Naive thymus-derived CD8-positive, alpha-beta T cell (primary cell): ENCODE measurements at regions not wholly inside any gene's neighbourhood (a gene's known extent, or its start where the extent isn't known, plus 50 kb on each side); places are given as distances from the start of the nearest gene placed in this dataset.
A peak's percentile ranks its signal among the peaks of the same experiment; 100 is the strongest.

Experiments
- ATAC-seq, 2 donors: fragments of 150-1000 bp; cut with Tn5 transposase in 1 of 2; sonication (Bioruptor Pico), chemical (Tn5 transposase) in 1 of 2; 1 replicate in 1 of 2; 2 replicates in 1 of 2; pipeline ENCODE4 v1.10.0; 2021; ENCODE audit warnings: mild to moderate bottlenecking in 2 of 2, moderate library complexity in 2 of 2
- POLR2A ChIA-PET: fragments of 350-600 bp; sonication (Branson Sonifier 250); formaldehyde crosslinking; loops from one replicate; lab custom pipeline; 2021; ENCODE audit warnings: antibody characterized with exemption; lab: Charles Lee
- DNase-seq, 10 donors: peaks; one replicate each; pipeline versions ENCODE4 v3.0.0 to v3.0.0-alpha.2; 2020 to 2022
- H3K27ac Mint-ChIP-seq, 10 donors: one replicate each; pipeline ENCODE4 v1.8.0; 2020 to 2022; ENCODE audit warnings: mild to moderate bottlenecking in 10 of 10, mixed read lengths in 10 of 10, moderate library complexity in 4 of 10, inconsistent platforms in 1 of 10
- H3K27me3 Mint-ChIP-seq, 5 donors: one replicate each; pipeline ENCODE4 v1.8.0; 2021 to 2022; ENCODE audit warnings: mixed read lengths in 5 of 5
- H3K36me3 Mint-ChIP-seq, 3 donors: one replicate each; pipeline ENCODE4 v1.8.0; 2020 to 2022; ENCODE audit warnings: mixed read lengths in 3 of 3, mild to moderate bottlenecking in 2 of 3, inconsistent platforms in 1 of 3
- H3K4me1 Mint-ChIP-seq, 4 donors: one replicate each; pipeline ENCODE4 v1.8.0; 2021 to 2022; ENCODE audit warnings: mixed read lengths in 4 of 4
- H3K4me3 Mint-ChIP-seq, 10 donors: one replicate each; pipeline ENCODE4 v1.8.0; 2020 to 2022; ENCODE audit warnings: mild to moderate bottlenecking in 10 of 10, mixed read lengths in 10 of 10, moderate library complexity in 6 of 10, inconsistent platforms in 1 of 10
- H3K9me3 Mint-ChIP-seq, 9 donors: one replicate each; pipeline ENCODE4 v1.8.0; 2020 to 2022; ENCODE audit warnings: mixed read lengths in 9 of 9, mild to moderate bottlenecking in 3 of 9, inconsistent platforms in 1 of 9, moderate library complexity in 1 of 9

- Mint-ChIP-seq H3K36me3 (no peaks in the 10 kb centered on the region), H3K27ac (no peak overlapping the region), H3K27me3 (peaks cover 3 to 12% (median 5%) of the 10 kb centered on the region in 5 donors), H3K4me1 (no peaks in the 10 kb centered on the region), H3K4me3 (no peak overlapping the region), H3K9me3 (peaks cover 0 to 9% (median 0%) of the 10 kb centered on the region in 9 donors)
- no peak for DNase-seq
- no peak for ATAC-seq
- POLR2A ChIA-PET, result no interaction called here
Measured at GRCh38 chr15:92565351-92566125, 90.0 kb downstream of the FAM174B start.

DNA sequence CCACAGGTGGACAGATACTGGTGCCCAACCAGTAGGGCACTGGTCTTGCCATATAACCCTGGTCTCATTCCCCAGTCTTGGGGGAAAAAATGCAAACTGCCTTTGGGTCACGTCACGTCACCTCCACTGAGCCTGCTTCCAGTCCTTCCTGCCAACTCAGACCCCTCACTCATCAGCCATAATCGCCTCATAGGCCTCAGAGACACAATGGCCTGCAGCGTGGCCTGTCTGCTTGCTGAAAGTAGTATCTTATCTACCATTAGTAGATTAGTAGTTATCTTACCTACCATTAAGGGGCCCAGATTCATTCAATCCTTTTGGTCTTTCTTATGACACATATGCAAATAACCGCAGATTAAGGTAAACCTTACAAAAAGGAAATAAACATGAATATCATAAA is 93.8 kb downstream of the FAM174B start:
- POLR2A ChIA-PET, result no interaction called here

DNA sequence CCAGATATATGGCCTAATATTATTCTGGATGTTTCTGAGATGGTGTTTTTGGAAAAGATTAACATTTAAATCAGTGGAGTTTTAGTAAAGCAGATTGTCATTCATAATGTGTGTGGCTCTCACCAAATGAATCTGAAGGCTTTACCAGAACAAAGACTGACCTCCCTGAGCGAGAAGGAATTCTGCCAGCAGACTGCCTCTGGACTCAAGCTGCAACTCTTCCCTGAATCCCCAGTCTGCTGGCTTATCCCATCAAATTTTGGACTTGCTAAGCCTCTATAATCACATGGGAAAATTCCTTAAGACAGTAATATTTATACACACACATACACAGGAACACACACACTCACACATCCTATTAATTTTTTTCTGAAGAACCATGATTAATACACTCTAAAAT is 102.3 kb downstream of the FAM174B start:
- Mint-ChIP-seq H3K4me3 (no peak overlapping the region), H3K9me3 (peaks cover 0 to 10% (median 2%) of the 10 kb centered on the region in 9 donors), H3K27me3 (peaks cover 14 to 52% (median 30%) of the 10 kb centered on the region in 5 donors), H3K4me1 (no peaks in the 10 kb centered on the region), H3K36me3 (peaks cover 0 to 8% (median 0%) of the 10 kb centered on the region in 3 donors), H3K27ac (no peak overlapping the region)
- POLR2A ChIA-PET, result no interaction called here
- no peak for DNase-seq
- no peak for ATAC-seq

More for the DNA sequence above, 93.8 kb downstream of the FAM174B start:
- Mint-ChIP-seq H3K4me1 (no peaks in the 10 kb centered on the region), H3K9me3 (peaks cover 0 to 7% (median 0%) of the 10 kb centered on the region in 9 donors), H3K4me3 (no peak overlapping the region), H3K36me3 (no peaks in the 10 kb centered on the region), H3K27me3 (peaks cover 0 to 9% (median 2%) of the 10 kb centered on the region in 5 donors), H3K27ac (no peak overlapping the region)
- ATAC-seq (no peak), DNase-seq (no peak)

DNA sequence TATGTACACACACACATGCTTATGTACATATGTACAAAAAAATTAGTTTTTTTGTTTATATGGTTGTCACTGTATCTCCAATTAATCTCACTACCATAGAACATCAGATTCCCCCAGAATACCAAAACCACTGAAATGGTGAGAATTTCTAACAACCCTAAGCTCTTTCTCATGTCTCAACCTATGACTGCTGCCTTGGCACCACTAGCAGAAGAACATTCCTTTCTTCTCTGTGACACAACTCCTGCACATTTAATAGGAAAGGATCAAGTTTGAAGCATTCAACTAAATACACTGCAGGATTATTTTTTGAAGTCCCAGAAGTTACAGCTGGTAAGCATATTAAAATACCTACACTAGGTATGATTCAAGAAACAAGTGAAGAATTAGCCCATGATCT is 109.6 kb downstream of the FAM174B start:
- H3K9me3 Mint-ChIP-seq, result peaks cover 0 to 10% (median 7%) of the 10 kb centered on the region in 9 donors
- H3K4me3 Mint-ChIP-seq, result no peak overlapping the region
- DNase-seq (no peak), ATAC-seq (no peak)
- no peak overlapping the region for H3K27ac Mint-ChIP-seq
- H3K36me3 Mint-ChIP-seq, result peaks cover 0 to 12% (median 0%) of the 10 kb centered on the region in 3 donors
- POLR2A ChIA-PET, result no interaction called here
- H3K4me1 Mint-ChIP-seq, result no peaks in the 10 kb centered on the region
- peaks cover 26 to 71% (median 31%) of the 10 kb centered on the region in 5 donors for H3K27me3 Mint-ChIP-seq

DNA sequence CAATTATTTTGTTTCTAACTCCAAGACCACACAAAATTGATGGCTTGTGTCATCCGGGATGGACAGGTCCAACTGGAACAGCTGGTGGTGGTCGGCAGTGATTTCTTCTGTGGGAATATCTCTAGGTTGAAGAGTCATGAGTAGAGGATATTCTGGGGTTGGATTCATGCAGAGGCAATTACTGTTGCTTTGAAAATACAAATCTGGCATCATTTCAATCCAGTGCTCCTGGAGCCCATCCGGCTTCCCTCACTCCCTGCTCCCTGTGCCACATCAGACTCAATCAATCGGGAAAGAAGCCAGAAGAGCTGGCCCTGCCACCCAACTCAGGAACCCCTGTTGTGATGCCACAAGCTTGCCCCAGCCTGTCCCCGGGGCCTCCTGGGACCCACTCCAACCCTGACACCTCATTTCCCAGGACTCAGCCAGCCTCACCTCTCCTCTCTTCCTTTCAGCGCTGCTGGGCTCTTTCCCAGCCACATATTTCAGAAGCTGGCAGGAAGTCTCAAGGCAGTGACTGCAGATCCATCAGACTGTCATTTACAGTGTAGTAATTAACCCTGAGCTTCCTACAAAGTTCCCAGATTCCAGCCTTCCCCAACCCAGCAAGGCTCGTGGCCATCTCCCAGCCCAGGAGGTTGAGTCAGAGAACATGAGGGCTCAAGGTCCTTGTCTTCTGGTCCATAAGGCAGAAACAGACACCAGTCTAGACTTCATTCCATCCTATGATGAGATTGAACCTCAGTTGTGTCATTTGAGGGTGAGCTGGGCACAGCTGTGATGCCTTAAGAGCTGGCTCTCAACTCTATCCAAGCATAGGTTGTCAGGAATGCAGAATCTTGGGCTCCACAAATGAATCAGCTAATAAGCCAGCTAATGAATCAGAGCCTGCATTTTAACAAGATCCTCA is 114.0 kb downstream of the FAM174B start:
- POLR2A ChIA-PET, result no interaction called here
- ATAC-seq (no peak), DNase-seq (no peak)
- H3K9me3 Mint-ChIP-seq, result peaks cover 0 to 9% (median 0%) of the 10 kb centered on the region in 9 donors
- no peaks in the 10 kb centered on the region for H3K4me1 Mint-ChIP-seq
- H3K4me3 Mint-ChIP-seq, result no peak overlapping the region
- H3K36me3 Mint-ChIP-seq, result peaks cover 0 to 5% (median 0%) of the 10 kb centered on the region in 3 donors
- H3K27ac Mint-ChIP-seq, result no peak overlapping the region
- H3K27me3 Mint-ChIP-seq, result peaks cover 15 to 27% (median 20%) of the 10 kb centered on the region in 5 donors

DNA sequence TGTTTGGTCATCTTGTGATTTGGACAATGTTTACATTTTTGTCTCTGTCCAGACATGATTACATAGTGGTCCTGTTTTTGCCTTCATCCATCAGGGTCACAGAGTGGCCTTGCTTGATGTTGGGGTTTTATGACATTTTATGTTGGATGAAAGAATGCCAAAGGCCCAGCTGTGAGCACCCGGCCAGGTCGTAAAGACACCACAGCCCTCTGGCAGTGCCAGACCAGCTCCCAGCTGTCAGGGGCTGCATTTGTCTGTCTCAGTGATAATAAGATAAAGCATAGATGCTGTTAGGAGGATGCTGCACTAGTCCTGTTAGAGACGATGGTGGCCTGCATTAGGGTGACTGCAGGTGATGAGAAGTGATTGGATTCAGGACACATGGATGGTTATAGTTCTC is 117.5 kb downstream of the FAM174B start:
- ATAC-seq (no peak), DNase-seq (no peak)
- H3K9me3 Mint-ChIP-seq, result peaks cover 0 to 17% (median 8%) of the 10 kb centered on the region in 9 donors
- H3K27ac Mint-ChIP-seq, result no peak overlapping the region
- no peaks in the 10 kb centered on the region for H3K4me1 Mint-ChIP-seq
- H3K36me3 Mint-ChIP-seq, result peaks cover 0 to 9% (median 0%) of the 10 kb centered on the region in 3 donors
- POLR2A ChIA-PET, result no interaction called here
- no peak overlapping the region for H3K4me3 Mint-ChIP-seq
- H3K27me3 Mint-ChIP-seq, result peaks cover 10 to 22% (median 18%) of the 10 kb centered on the region in 5 donors

- H3K4me3 Mint-ChIP-seq, result no peak overlapping the region
- H3K9me3 Mint-ChIP-seq, result peaks cover 0 to 17% (median 8%) of the 10 kb centered on the region in 9 donors
- H3K27ac Mint-ChIP-seq, result no peak overlapping the region
- H3K4me1 Mint-ChIP-seq, result no peaks in the 10 kb centered on the region
- POLR2A ChIA-PET, result no interaction called here
- ATAC-seq (no peak), DNase-seq (no peak)
- H3K36me3 Mint-ChIP-seq, result peaks cover 0 to 9% (median 0%) of the 10 kb centered on the region in 3 donors
- peaks cover 14 to 40% (median 33%) of the 10 kb centered on the region in 5 donors for H3K27me3 Mint-ChIP-seq
Measured at GRCh38 chr15:92533298-92533697, 122.3 kb downstream of the FAM174B start.

GRCh38 chr15:92531406-92531805 is 124.2 kb downstream of the FAM174B start:
- POLR2A ChIA-PET, result no interaction called here
- H3K27me3 Mint-ChIP-seq, result peaks cover 14 to 52% (median 35%) of the 10 kb centered on the region in 5 donors
- H3K36me3 Mint-ChIP-seq, result peaks cover 0 to 9% (median 0%) of the 10 kb centered on the region in 3 donors
- DNase-seq (no peak), ATAC-seq (no peak)
- no peak overlapping the region for H3K4me3 Mint-ChIP-seq
- no peak overlapping the region for H3K27ac Mint-ChIP-seq
- H3K4me1 Mint-ChIP-seq, result no peaks in the 10 kb centered on the region
- peaks cover 0 to 17% (median 8%) of the 10 kb centered on the region in 9 donors for H3K9me3 Mint-ChIP-seq

GRCh38 chr15:92528736-92529135 is 126.8 kb downstream of the FAM174B start:
- Mint-ChIP-seq H3K4me3 (no peak overlapping the region), H3K9me3 (no peaks in the 10 kb centered on the region), H3K27me3 (peaks cover 9 to 40% (median 25%) of the 10 kb centered on the region in 5 donors), H3K36me3 (no peaks in the 10 kb centered on the region), H3K27ac (no peak overlapping the region), H3K4me1 (no peaks in the 10 kb centered on the region)
- POLR2A ChIA-PET, result no interaction called here
- DNase-seq, result no peak
- no peak for ATAC-seq

DNA sequence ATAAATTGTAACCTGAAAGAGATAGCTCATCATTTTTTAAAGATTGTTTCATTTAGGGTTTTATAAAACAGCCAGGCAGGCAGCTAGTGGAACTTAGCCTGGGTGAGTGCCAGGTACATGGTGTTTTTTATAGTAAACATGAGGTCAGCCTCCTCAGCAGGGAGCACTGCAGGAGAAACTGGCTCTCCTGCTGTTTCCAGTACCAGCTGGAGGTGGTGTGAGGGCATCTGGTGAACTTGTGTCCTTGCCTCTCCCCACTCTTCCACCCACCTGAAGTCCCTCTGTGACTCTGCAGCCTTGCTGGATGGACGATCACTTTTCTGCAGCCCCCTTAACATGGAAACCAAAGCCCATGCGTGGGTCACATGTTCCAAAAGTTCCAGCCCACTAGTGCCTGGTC is 128.4 kb downstream of the FAM174B start:
- H3K4me3 Mint-ChIP-seq, result no peak overlapping the region
- ATAC-seq, result no peak
- no peaks in the 10 kb centered on the region for H3K4me1 Mint-ChIP-seq
- peaks cover 9 to 40% (median 23%) of the 10 kb centered on the region in 5 donors for H3K27me3 Mint-ChIP-seq
- DNase-seq, result no peak
- H3K27ac Mint-ChIP-seq, result no peak overlapping the region
- H3K36me3 Mint-ChIP-seq, result no peaks in the 10 kb centered on the region
- H3K9me3 Mint-ChIP-seq, result no peaks in the 10 kb centered on the region
- POLR2A ChIA-PET, result no interaction called here

GRCh38 chr15:92525758-92526245 is 129.8 kb downstream of the FAM174B start:
- H3K4me1 Mint-ChIP-seq, result peaks cover 0 to 6% (median 2%) of the 10 kb centered on the region in 4 donors
- no peaks in the 10 kb centered on the region for H3K9me3 Mint-ChIP-seq
- no peak overlapping the region for H3K4me3 Mint-ChIP-seq
- no peak for DNase-seq
- POLR2A ChIA-PET, result no interaction called here
- peaks cover 7 to 30% (median 18%) of the 10 kb centered on the region in 5 donors for H3K27me3 Mint-ChIP-seq
- no peak for ATAC-seq
- H3K27ac Mint-ChIP-seq, result peak overlapping the region in 1 of 10 donors; percentile 62
- H3K36me3 Mint-ChIP-seq, result no peaks in the 10 kb centered on the region

- Mint-ChIP-seq H3K4me1 (peaks cover 0 to 6% (median 2%) of the 10 kb centered on the region in 4 donors), H3K9me3 (no peaks in the 10 kb centered on the region), H3K27me3 (peaks cover 5 to 27% (median 15%) of the 10 kb centered on the region in 5 donors), H3K36me3 (no peaks in the 10 kb centered on the region), H3K4me3 (no peak overlapping the region), H3K27ac (peak overlapping the region in 1 of 10 donors; percentile 36)
- POLR2A ChIA-PET, result no interaction called here
- DNase-seq (no peak), ATAC-seq (no peak)
Measured at GRCh38 chr15:92524874-92525565, 130.6 kb downstream of the FAM174B start.
